Thymus (tissue), 11 donors: ENCODE measurements at regions not wholly inside any gene's neighbourhood (a gene's known extent, or its start where the extent isn't known, plus 50 kb on each side); places are given as distances from the start of the nearest gene placed in this dataset.

Experiments used
- DNase-seq, 9 donors: peaks; one replicate each; pipeline ENCODE4 v3.0.0-alpha.2; 2013; ENCODE audit warnings: low spot score in 9 of 9, low read depth in 6 of 9, missing footprints in 1 of 9
- H3K27ac ChIP-seq, 2 donors: one replicate each; pipeline ENCODE4 v1.5.1; 2013; ENCODE audit warnings: control low read depth in 1 of 2, low read depth in 1 of 2, low read length in 1 of 2, mild to moderate bottlenecking in 1 of 2, moderate library complexity in 1 of 2
- H3K27me3 ChIP-seq, 2 donors: one replicate each; pipeline ENCODE4 v1.5.1; 2013; ENCODE audit warnings: low read length in 1 of 2; ENCODE audit not compliant: control insufficient read depth in 2 of 2, insufficient read depth in 1 of 2
- H3K36me3 ChIP-seq, 2 donors: one replicate each; pipeline ENCODE4 v1.5.1; 2013; ENCODE audit warnings: low read length in 1 of 2, mild to moderate bottlenecking in 1 of 2, moderate library complexity in 1 of 2; ENCODE audit not compliant: control insufficient read depth in 2 of 2, insufficient read depth in 2 of 2
- H3K4me1 ChIP-seq, 2 donors: one replicate each; pipeline ENCODE4 v1.5.1; 2013; ENCODE audit warnings: low read length in 2 of 2; ENCODE audit not compliant: control insufficient read depth in 2 of 2, insufficient read depth in 2 of 2
- H3K4me3 ChIP-seq, 2 donors: one replicate each; pipeline ENCODE4 v1.5.1; 2013; ENCODE audit warnings: low read length in 2 of 2, control low read depth in 1 of 2, mild to moderate bottlenecking in 1 of 2
- H3K9me3 ChIP-seq, 2 donors: one replicate each; pipeline ENCODE4 v1.5.1; 2013; ENCODE audit warnings: low read length in 1 of 2, mild to moderate bottlenecking in 1 of 2; ENCODE audit not compliant: control insufficient read depth in 2 of 2, insufficient read depth in 1 of 2
- WGBS: extraction: QIAGEN DNeasy Blood & Tissue Kit; methylation state at CpG from one replicate; pipeline ENCODE4 v1.1.7; 2013; 5-methylcytosine and 5-hydroxymethylcytosine counted together
- donor health status: healthy.

- Histone ChIP-seq H3K27ac (no peak overlapping the region), H3K36me3 (no peaks in the 10 kb centered on the region), H3K4me1 (no peaks in the 10 kb centered on the region), H3K4me3 (no peak overlapping the region), H3K27me3 (no peaks in the 10 kb centered on the region), H3K9me3 (peaks cover 0 to 9% of the 10 kb centered on the region in 2 donors)
- DNase-seq = no peak
- 89% methylated on average over 11 of the region's 11 CpGs for WGBS
Observed at GRCh38 chr4:59180161-59180560, 2020.0 kb upstream of the ADGRL3 start.

GRCh38 chr4:59180969-59181368 is 2019.2 kb upstream of the ADGRL3 start:
- DNase-seq = no peak
- Histone ChIP-seq H3K9me3 (peaks cover 0 to 9% of the 10 kb centered on the region in 2 donors), H3K27ac (no peak overlapping the region), H3K36me3 (no peaks in the 10 kb centered on the region), H3K4me1 (no peaks in the 10 kb centered on the region), H3K27me3 (no peaks in the 10 kb centered on the region), H3K4me3 (no peak overlapping the region)

- DNase-seq = no peak
- WGBS = 56% methylated on average over 2 of the region's 2 CpGs
Observed at GRCh38 chr4:59195839-59196238, 2004.3 kb upstream of the ADGRL3 start.

GRCh38 chr4:59200992-59201391 is 1999.1 kb upstream of the ADGRL3 start:
- 90% methylated on average over 2 of the region's 2 CpGs for WGBS

More at GRCh38 chr4:59195839-59196238, 2004.3 kb upstream of the ADGRL3 start:
- Histone ChIP-seq H3K4me1 (no peaks in the 10 kb centered on the region), H3K27me3 (no peaks in the 10 kb centered on the region), H3K9me3 (no peaks in the 10 kb centered on the region), H3K27ac (no peak overlapping the region), H3K4me3 (no peak overlapping the region), H3K36me3 (no peaks in the 10 kb centered on the region)

GRCh38 chr4:59217910-59218631 is 1982.1 kb upstream of the ADGRL3 start:
- no peak overlapping the region for H3K27ac ChIP-seq
- H3K27me3 ChIP-seq = no peaks in the 10 kb centered on the region
- no peak for DNase-seq
- H3K9me3 ChIP-seq = no peaks in the 10 kb centered on the region
- 80% methylated on average over 5 of the region's 5 CpGs for WGBS
- H3K4me3 ChIP-seq = no peak overlapping the region
- no peaks in the 10 kb centered on the region for H3K4me1 ChIP-seq
- no peaks in the 10 kb centered on the region for H3K36me3 ChIP-seq

More at GRCh38 chr4:59200992-59201391, 1999.1 kb upstream of the ADGRL3 start:
- no peaks in the 10 kb centered on the region for H3K4me1 ChIP-seq
- H3K4me3 ChIP-seq = no peak overlapping the region
- H3K36me3 ChIP-seq = no peaks in the 10 kb centered on the region
- no peak for DNase-seq
- no peak overlapping the region for H3K27ac ChIP-seq
- H3K9me3 ChIP-seq = no peaks in the 10 kb centered on the region
- H3K27me3 ChIP-seq = no peaks in the 10 kb centered on the region

GRCh38 chr4:59222221-59222620 is 1977.9 kb upstream of the ADGRL3 start:
- WGBS = 90% methylated on average over 4 of the region's 4 CpGs
- Histone ChIP-seq H3K4me1 (no peaks in the 10 kb centered on the region), H3K9me3 (no peaks in the 10 kb centered on the region), H3K4me3 (no peak overlapping the region), H3K36me3 (no peaks in the 10 kb centered on the region), H3K27me3 (no peaks in the 10 kb centered on the region), H3K27ac (no peak overlapping the region)
- no peak for DNase-seq

- no peaks in the 10 kb centered on the region for H3K27me3 ChIP-seq
- no peaks in the 10 kb centered on the region for H3K9me3 ChIP-seq
- H3K4me3 ChIP-seq = no peak overlapping the region
- no peak for DNase-seq
- WGBS = 60% methylated on average over 2 of the region's 2 CpGs
- H3K36me3 ChIP-seq = no peaks in the 10 kb centered on the region
- H3K4me1 ChIP-seq = no peaks in the 10 kb centered on the region
- no peak overlapping the region for H3K27ac ChIP-seq
Observed at GRCh38 chr4:59223292-59223941, 1976.7 kb upstream of the ADGRL3 start.

- Histone ChIP-seq H3K4me1 (no peaks in the 10 kb centered on the region), H3K27ac (no peak overlapping the region), H3K36me3 (no peaks in the 10 kb centered on the region), H3K9me3 (peaks cover 0 to 6% of the 10 kb centered on the region in 2 donors), H3K4me3 (no peak overlapping the region), H3K27me3 (no peaks in the 10 kb centered on the region)
- WGBS = 82% methylated on average over 3 of the region's 3 CpGs
- no peak for DNase-seq
Observed at GRCh38 chr4:59238212-59238611, 1961.9 kb upstream of the ADGRL3 start.

- Histone ChIP-seq H3K4me1 (no peaks in the 10 kb centered on the region), H3K27ac (no peak overlapping the region), H3K36me3 (no peaks in the 10 kb centered on the region), H3K27me3 (no peaks in the 10 kb centered on the region), H3K4me3 (no peak overlapping the region), H3K9me3 (peaks cover 0 to 6% of the 10 kb centered on the region in 2 donors)
- 56% methylated on average over 7 of the region's 7 CpGs for WGBS
- no peak for DNase-seq
Observed at GRCh38 chr4:59240011-59240410, 1960.1 kb upstream of the ADGRL3 start.
